Heart left ventricle (tissue), 13 donors: ENCODE measurements at regions not wholly inside any gene's neighbourhood (a gene's known extent, or its start where the extent isn't known, plus 50 kb on each side); places are given as distances from the start of the nearest gene placed in this dataset.

ENCODE experiments used
- CTCF ChIP-seq, 12 donors: fragments of 200-600 bp; sonication (generic) in 4 of 12; IDR thresholded peaks; one replicate each; pipeline versions ENCODE4 v1.5.0 to v1.8.0; 2018 to 2022; ENCODE audit warnings: antibody characterized with exemption in 12 of 12, mild to moderate bottlenecking in 5 of 12
- POLR2A ChIP-seq, 2 donors: fragments of 450-650 bp; IDR thresholded peaks; one replicate each; pipeline ENCODE4 v1.6.1; 2017; ENCODE audit warnings: antibody characterized with exemption in 2 of 2, mild to moderate bottlenecking in 2 of 2, moderate library complexity in 2 of 2
- donor health status: ischemic (EF 13 %, LVEDD 7.1; RV severe dilation, severe dysfunction).
- donor health status: DM: no; HTN: yes; CAD: no.
- donor health status: DM: no; HTN: no; CAD: no.
- donor health status: ischemic (EF 25% LVEDD 6.9; RV normal size, moderate dysfunction).
- donor health status: ischemic (EF 25% LVEDD 5.7; RV mildly dilated, moderate dysfunction).
- donor health status: ischemic (EF 35%, LVEDD 5.7; RV mildly dilated, moderate dysfunction).
- donor health status: nonischemic (EF 11% LVEDD 7.7; RV severe dilation, severe dysfunction).
- donor health status: DM: yes; HTN: yes; CAD: no.
- donor health status: PGD.
- donor health status: ischemic (EF 29% LVEDD 5.4; RV normal size, mild dysfunction).
- donor health status: nonischemic (EF 23%, LVEDD 6.1; RV moderate dilation, normal function).

- TF ChIP-seq CTCF (IDR thresholded peaks at IDR 0.05): no peak
- no peak for TF ChIP-seq POLR2A (IDR thresholded peaks at IDR 0.05)
Measured at GRCh38 chr6:163913045-163913444, 498.5 kb downstream of the QKI start.
